HG02678 (cell line): ENCODE measurements at regions not wholly inside any gene's neighbourhood (a gene's known extent, or its start where the extent isn't known, plus 50 kb on each side); places are given as distances from the start of the nearest gene placed in this dataset.
A peak's percentile ranks its signal among the peaks of the same experiment; 100 is the strongest.
"Not testable (repeated sequence)": the region's sequence is repeated elsewhere in the genome, so short reads cannot be mapped to it uniquely, and the experiment has no call there.

Experiments
- ATAC-seq: cut with Tn5 transposase; IDR thresholded peaks from one replicate; pipeline ENCODE4 v1.9.1; 2021; ENCODE audit warnings: mild to moderate bottlenecking, moderate library complexity; ENCODE audit not compliant: unreplicated experiment

DNA sequence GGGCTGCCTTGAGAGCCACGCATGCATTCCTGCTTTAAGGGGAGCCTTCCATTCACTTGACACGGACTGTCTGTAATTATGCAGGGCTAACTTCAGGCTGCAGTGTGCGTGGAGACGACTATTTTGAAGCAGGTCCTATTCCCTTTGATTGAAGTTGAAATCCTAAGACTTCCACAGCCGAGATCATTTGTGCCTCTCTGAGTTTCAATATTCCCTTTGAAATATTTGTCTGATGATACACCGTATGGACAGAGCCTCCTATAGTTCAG lies 585.2 kb downstream of the TTLL7 start:
- ATAC-seq, result not testable (repeated sequence)

GRCh38 chr1:83410746-83411413 lies 588.1 kb downstream of the TTLL7 start:
- ATAC-seq, result not testable (repeated sequence)

DNA sequence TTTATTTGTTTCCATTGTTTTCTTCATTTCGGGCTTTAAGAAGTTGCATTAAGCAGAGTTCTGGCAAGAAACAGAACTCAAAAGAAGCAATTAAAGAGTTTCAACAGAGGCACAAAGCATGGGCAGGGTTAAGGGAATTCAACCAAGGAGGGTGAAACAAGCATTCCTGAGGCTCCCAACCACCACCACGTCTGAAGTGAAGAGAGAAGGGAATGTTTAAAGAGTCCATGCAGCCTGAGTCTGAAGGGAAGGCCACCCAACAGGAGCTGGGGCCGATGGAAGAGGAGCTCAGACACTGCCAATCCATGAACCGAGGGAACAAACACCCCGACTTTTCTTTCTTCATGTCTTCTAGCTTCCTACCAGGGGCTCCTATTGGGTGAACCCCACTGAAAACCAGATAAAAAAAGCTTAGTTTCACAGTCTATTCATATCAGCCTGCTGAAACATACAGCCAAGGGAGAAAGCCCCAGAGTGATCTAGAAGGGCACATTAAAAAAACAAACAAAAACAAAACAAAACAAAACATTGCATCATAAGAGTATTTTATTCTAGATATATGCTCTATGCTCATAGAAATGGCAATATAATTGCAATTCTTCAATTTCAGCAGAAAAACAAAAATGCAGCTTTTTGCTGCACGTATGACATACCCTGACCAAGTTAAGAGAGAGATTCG lies 592.1 kb downstream of the TTLL7 start:
- not testable (repeated sequence) for ATAC-seq

DNA sequence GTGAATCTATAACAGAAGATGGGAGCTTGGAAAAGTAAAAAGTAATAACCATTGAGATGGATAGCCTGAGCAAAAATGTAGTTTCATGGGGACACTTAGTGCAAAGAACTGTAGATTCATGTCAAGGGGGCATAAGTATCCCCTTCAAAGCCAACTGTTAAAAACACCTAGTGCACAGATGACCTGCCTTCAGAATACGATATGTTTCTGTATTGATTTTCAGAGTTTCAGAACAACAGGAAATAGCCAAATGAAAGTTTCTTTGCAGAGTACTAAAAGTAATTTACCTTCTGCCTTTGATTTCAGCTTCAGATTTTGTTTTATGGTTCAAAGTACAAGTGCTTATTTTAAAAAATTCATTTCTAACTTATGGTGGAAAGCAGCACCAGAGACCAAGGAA lies 593.1 kb downstream of the TTLL7 start:
- peak; percentile 61 for ATAC-seq

DNA sequence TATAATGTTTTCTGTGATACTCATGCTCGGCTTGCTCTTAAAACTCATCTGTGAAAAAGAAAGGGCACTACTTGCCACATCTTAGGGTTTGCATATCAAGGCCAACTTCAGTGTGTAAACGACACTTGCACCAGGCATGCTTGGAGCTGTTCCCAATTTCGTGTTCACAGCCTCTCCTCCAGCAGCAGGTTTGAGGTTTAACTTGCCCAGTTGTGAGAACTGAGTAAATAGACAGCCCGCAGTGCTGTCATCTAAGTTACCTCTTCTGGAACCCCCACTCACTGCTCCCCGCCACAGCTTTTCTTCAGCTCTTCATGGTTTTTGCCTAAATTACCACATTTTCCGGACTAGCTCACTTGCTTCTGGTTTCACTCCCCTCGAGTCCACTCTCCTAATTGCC lies 595.4 kb downstream of the TTLL7 start:
- ATAC-seq, result peak; percentile 50

- ATAC-seq, result not testable (repeated sequence)
These were observed 597.8 kb downstream of the TTLL7 start for GRCh38 chr1:83401146-83401545.

DNA sequence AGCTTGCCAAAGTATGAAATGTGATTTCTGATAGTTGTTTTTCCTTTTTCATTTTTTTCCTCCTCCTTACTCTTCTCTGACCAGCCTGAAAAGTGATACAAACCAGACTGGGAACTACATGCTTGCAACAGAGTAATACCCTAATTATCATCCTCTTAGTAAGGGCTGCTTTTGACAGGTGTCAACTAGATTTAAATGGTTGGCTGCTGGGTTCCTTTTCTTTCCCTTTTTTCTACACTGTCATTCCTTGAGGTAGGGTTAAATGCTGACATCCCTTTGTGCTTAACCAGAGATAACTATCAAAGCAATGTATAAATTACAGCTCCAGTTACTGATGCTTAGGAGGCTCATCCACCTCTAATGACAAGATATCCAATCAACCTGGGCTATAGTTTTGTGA lies 598.8 kb downstream of the TTLL7 start:
- ATAC-seq, result not testable (repeated sequence)

DNA sequence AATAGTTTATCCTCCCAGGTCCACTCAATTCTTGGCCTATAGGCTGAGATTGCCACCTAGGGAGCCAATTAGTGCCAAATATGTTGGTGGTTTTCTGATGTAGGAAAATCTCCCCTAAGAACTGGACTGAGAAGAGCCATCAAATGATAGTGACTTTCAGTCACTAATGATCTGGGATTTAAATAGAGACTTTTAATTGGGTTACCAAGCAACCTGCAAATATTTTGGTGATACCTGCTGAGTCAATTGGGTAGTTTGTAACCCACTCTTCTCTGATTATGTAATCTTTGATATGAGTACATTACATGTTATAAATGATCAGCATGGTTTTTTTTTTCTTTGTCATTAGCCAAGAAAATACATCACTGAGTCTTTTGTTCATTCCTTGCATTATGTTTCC lies 600.8 kb downstream of the TTLL7 start:
- ATAC-seq, result not testable (repeated sequence)

DNA sequence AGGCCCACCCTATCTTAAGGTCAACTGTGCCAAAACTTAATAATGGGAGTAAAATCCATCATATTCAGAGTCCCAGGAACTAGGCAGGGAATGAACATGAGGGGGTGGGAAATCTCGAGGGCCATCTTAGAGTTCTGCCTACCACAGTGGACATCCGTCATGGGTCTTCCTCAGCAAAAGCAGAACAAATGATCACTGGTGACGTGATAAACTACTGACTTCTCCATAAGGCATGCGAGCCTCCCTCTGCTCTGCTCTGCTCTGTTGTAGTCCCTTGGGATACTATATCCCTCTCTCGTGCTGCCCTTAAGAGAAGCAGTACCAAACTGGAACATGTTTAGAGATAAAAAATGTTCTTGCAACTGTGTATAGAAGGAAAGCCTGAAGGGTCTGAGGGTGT lies 603.8 kb downstream of the TTLL7 start:
- ATAC-seq, result not testable (repeated sequence)

DNA sequence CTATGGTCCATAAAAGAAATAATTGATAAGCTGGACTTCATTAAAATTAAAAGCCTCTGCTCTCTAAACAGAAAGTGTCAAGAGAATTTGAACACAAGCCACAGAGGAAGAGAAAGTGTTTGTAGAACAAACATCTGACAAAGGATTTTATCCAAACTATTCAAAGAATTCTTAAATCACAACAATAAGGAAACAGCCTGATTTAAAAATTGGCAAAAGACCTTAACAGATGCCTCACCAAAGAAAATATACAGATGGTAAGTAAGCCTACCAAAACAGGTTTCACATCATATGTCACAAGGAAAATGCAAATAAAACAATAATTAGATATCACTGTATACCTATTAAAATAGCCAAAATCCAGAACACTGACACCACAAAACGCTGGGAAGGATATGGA lies 612.0 kb downstream of the TTLL7 start:
- not testable (repeated sequence) for ATAC-seq

GRCh38 chr1:83383107-83383506 lies 615.8 kb downstream of the TTLL7 start:
- ATAC-seq, result not testable (repeated sequence)

- ATAC-seq, result not testable (repeated sequence)
These were observed 625.9 kb downstream of the TTLL7 start for GRCh38 chr1:83373018-83373417.

DNA sequence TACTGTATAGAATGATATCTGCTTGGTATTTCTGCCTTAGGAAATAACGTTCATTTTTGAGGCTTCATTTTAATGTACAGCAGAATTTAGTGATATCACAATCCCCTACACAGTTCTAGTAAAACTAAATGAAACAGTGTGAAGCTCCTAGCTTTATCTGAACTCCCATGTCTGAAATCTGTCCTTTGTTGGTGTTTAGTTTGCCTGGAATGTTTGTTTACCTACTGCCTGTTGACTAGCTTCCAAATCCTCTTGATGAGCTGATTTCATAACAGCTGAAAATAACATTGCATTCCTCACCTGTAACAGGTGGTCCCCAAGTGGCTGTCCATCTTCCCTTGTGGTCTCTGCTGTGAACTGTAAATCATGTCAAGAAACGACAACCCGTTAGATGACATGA lies 629.1 kb downstream of the TTLL7 start:
- not testable (repeated sequence) for ATAC-seq

GRCh38 chr1:83365320-83365719 lies 633.6 kb downstream of the TTLL7 start:
- ATAC-seq, result not testable (repeated sequence)

- ATAC-seq, result not testable (repeated sequence)
These were observed 653.6 kb downstream of the TTLL7 start for GRCh38 chr1:83345375-83345774.

DNA sequence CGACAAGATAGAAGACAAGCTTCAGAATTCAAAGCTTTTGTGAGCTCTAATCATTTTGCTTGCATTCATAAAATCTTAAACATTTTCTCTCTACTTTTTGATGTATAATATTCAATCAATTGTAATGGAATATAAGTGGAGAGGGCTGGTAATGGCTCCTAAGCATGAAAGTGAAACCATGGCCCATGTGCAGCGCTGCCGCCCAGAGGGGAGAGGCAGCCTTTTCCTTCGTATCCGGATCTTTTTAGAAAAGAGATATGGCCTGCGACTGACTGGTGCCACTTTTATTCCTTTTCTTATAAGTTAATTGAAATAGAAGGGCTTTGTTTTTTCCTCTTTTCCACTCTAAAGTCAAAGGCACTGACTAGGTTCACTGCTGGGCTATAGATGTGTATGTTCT lies 655.2 kb downstream of the TTLL7 start:
- ATAC-seq, result not testable (repeated sequence)

DNA sequence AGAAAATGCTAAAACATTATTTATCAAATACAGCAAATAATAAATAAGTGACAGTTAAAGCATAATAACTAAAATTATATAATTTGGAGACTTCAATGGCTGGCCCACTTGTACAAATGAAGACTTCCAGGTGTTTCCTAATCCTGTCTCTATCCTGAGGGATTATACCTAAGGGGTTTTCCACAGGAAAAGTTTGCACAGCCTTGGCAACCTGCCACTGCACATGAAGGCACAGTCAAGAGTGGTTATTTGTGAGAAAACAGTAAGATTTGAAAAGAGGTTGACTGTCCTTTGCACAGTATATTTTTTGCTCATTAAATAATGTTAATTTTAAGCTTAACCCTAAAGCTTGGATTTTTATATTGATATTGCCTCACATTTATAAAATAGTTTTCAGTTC lies 655.9 kb downstream of the TTLL7 start:
- not testable (repeated sequence) for ATAC-seq

GRCh38 chr1:83332308-83332707 lies 666.6 kb downstream of the TTLL7 start:
- not testable (repeated sequence) for ATAC-seq

DNA sequence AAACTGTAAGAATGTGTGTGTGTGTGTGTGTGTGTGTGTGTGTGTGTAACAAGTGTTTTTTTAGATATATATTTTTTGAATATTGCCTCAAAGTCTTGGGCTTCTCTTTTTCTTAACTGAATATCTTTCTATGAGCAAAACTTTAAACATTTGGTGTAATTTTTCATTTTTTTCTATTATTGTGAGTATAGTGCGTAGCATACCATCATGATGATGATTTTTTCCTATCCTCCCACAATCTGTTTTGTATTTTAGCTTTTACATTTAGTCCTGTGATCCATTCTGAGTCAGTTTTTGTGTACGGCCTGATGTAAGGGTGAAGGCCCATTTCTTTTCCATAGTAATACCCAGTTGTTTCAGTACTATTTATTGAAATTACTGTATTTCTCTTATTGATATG lies 680.6 kb downstream of the TTLL7 start:
- no peak for ATAC-seq

- ATAC-seq, result not testable (repeated sequence)
These were observed 683.5 kb downstream of the TTLL7 start for GRCh38 chr1:83315446-83315845.

DNA sequence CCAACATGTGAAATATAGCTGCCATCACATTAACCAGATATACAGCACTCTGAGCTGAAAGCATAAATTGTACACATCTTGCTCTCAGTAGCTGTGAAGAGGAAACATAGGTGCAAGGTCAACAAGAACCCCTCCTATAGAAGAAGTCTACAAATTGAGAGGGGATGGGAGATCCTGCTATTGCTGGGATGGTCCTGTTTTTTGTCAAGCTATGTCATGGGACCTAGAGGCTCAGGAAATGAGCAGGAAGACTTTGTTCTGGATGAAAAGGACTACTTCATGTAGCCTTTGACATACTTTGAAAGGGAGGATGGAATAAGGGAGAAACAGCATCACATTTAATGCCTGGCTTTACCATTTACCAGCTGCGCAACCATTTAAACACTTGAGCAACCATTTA lies 688.8 kb downstream of the TTLL7 start:
- not testable (repeated sequence) for ATAC-seq

DNA sequence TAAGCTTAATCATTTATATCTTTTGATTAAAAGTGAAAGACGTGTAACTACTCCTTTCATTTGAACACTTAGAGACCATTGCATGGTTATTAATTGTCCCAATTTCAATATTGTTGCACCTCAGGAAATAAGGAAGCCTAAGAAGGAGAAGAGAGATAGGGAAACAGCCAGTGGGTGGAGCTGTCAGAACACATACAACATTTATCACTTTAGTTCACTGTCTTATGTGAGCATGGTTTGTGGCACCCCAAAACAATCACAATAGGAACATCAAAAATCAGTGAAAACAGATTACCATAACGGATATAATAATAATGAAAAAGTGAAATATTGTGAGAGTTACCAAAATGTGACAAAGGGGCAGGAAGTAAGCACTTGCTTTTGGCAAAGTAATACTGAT lies 689.9 kb downstream of the TTLL7 start:
- ATAC-seq, result not testable (repeated sequence)

- ATAC-seq, result not testable (repeated sequence)
These were observed 692.1 kb downstream of the TTLL7 start for GRCh38 chr1:83306811-83307210.
